GM18907 (cell line): ENCODE measurements at regions not wholly inside any gene's neighbourhood (a gene's known extent, or its start where the extent isn't known, plus 50 kb on each side); places are given as distances from the start of the nearest gene placed in this dataset.
"Not testable (repeated sequence)": the region's sequence is repeated elsewhere in the genome, so short reads cannot be mapped to it uniquely, and the experiment has no call there.

Experiments
- ATAC-seq: cut with Tn5 transposase; IDR thresholded peaks from one replicate; pipeline ENCODE4 v1.9.1; 2021; ENCODE audit warnings: mild to moderate bottlenecking, moderate library complexity; ENCODE audit not compliant: unreplicated experiment

GRCh38 chr11:23903044-23903704 lies 593.7 kb upstream of the LUZP2 start:
- no peak for ATAC-seq

GRCh38 chr11:23919455-23919854 lies 577.4 kb upstream of the LUZP2 start:
- ATAC-seq, result no peak

- ATAC-seq, result no peak
Observed at GRCh38 chr11:23923357-23923756, 573.5 kb upstream of the LUZP2 start.

- ATAC-seq, result no peak
Observed at GRCh38 chr11:23924226-23924625, 572.6 kb upstream of the LUZP2 start.

- no peak for ATAC-seq
Observed at GRCh38 chr11:23931443-23931842, 565.4 kb upstream of the LUZP2 start.

GRCh38 chr11:23932485-23932898 lies 564.4 kb upstream of the LUZP2 start:
- ATAC-seq, result no peak

- ATAC-seq, result no peak
Observed at GRCh38 chr11:23933721-23934120, 563.1 kb upstream of the LUZP2 start.

GRCh38 chr11:23934671-23935270 lies 562.1 kb upstream of the LUZP2 start:
- not testable (repeated sequence) for ATAC-seq

GRCh38 chr11:23942117-23942815 lies 554.6 kb upstream of the LUZP2 start:
- not testable (repeated sequence) for ATAC-seq

- ATAC-seq, result no peak
Observed at GRCh38 chr11:23944923-23945322, 551.9 kb upstream of the LUZP2 start.

GRCh38 chr11:23947883-23948282 lies 549.0 kb upstream of the LUZP2 start:
- no peak for ATAC-seq

GRCh38 chr11:23948851-23949250 lies 548.0 kb upstream of the LUZP2 start:
- ATAC-seq, result no peak

GRCh38 chr11:23953951-23954710 lies 542.7 kb upstream of the LUZP2 start:
- no peak for ATAC-seq

GRCh38 chr11:23954730-23955129 lies 542.1 kb upstream of the LUZP2 start:
- no peak for ATAC-seq

- ATAC-seq, result no peak
Observed at GRCh38 chr11:23956586-23956985, 540.3 kb upstream of the LUZP2 start.

GRCh38 chr11:23957314-23957713 lies 539.5 kb upstream of the LUZP2 start:
- ATAC-seq, result no peak

GRCh38 chr11:23959462-23959861 lies 537.4 kb upstream of the LUZP2 start:
- ATAC-seq, result no peak

- no peak for ATAC-seq
Observed at GRCh38 chr11:23961503-23962338, 535.1 kb upstream of the LUZP2 start.

- ATAC-seq, result no peak
Observed at GRCh38 chr11:23973244-23973643, 523.6 kb upstream of the LUZP2 start.

- ATAC-seq, result no peak
Observed at GRCh38 chr11:23974051-23974450, 522.8 kb upstream of the LUZP2 start.

GRCh38 chr11:23974601-23975000 lies 522.3 kb upstream of the LUZP2 start:
- no peak for ATAC-seq
